B cell (primary cell): ENCODE measurements at regions not wholly inside any gene's neighbourhood (a gene's known extent, or its start where the extent isn't known, plus 50 kb on each side); places are given as distances from the start of the nearest gene placed in this dataset.

ENCODE experiments used
- ATAC-seq: fragments of 200-7000 bp; cut with Tn5 transposase; one replicate; pipeline ENCODE4 v1.10.0; 2021; ENCODE audit warnings: low read depth, mild to moderate bottlenecking, moderate number of reproducible peaks, moderate library complexity
- CTCF ChIA-PET: fragments of 350-600 bp; sonication (Branson Sonifier 250); formaldehyde crosslinking; loops from one replicate; lab custom pipeline; 2021; ENCODE audit warnings: antibody characterized with exemption, inconsistent platforms; lab: Charles Lee
- POLR2A ChIA-PET: fragments of 350-600 bp; sonication (Branson Sonifier 250); formaldehyde crosslinking; loops from one replicate; lab custom pipeline; 2021; ENCODE audit warnings: antibody characterized with exemption; lab: Charles Lee
- DNase-seq: peaks from one replicate; pipeline ENCODE4 v3.0.0; 2013
- H2AFZ ChIP-seq: 2 replicates; pipeline ENCODE4 v1.6.1; 2012; ENCODE audit warnings: mild to moderate bottlenecking, low read depth, low read length; ENCODE audit not compliant: insufficient read depth, poor library complexity, severe bottlenecking
- H3K27ac ChIP-seq, 2 donors: 1 replicate in 1 of 2; 2 replicates in 1 of 2; pipeline ENCODE4 v1.5.1; 2012 to 2013; ENCODE audit warnings: low read length in 2 of 2, mild to moderate bottlenecking in 2 of 2, moderate library complexity in 1 of 2
- H3K27me3 ChIP-seq, 4 experiments: fragments of 200-600 bp in 1 of 4; sonication (generic) in 1 of 4; replicated peaks in 1 of 4; 1 replicate in 2 of 4; 2 replicates in 2 of 4; pipeline versions ENCODE4 v1.6.1 to v1.7.0; 2013 to 2016; ENCODE audit warnings: low read length in 3 of 4, mild to moderate bottlenecking in 2 of 4, mixed read lengths in 1 of 4, moderate library complexity in 1 of 4; ENCODE audit not compliant: insufficient read depth in 4 of 4, control insufficient read depth in 3 of 4; ENCODE audit errors: control extremely low read depth in 1 of 4
- H3K36me3 ChIP-seq, 2 experiments: replicated peaks in 1 of 2; 1 replicate in 1 of 2; 2 replicates in 1 of 2; pipeline versions ENCODE4 v1.6.1 to v1.7.1; 2013; ENCODE audit warnings: low read length in 1 of 2; ENCODE audit not compliant: insufficient read depth in 2 of 2, control insufficient read depth in 1 of 2; ENCODE audit errors: control extremely low read depth in 1 of 2, extremely low read depth in 1 of 2
- H3K4me1 ChIP-seq, 2 donors: fragments of 200-600 bp in 1 of 2; sonication (generic) in 1 of 2; 1 replicate in 1 of 2; 2 replicates in 1 of 2; pipeline versions ENCODE4 v1.5.1 to v1.6.1; 2013 to 2017; ENCODE audit warnings: low read length in 2 of 2; ENCODE audit not compliant: control insufficient read depth in 2 of 2, insufficient read depth in 2 of 2
- H3K4me2 ChIP-seq: replicated peaks from 2 replicates; pipeline ENCODE3; 2012; ENCODE audit warnings: mild to moderate bottlenecking, low read depth, low read length; ENCODE audit not compliant: poor library complexity, severe bottlenecking
- H3K4me3 ChIP-seq, 5 experiments: fragments of 200-600 bp in 1 of 5; sonication (generic) in 1 of 5; 1 replicate in 3 of 5; 2 replicates in 2 of 5; pipeline versions ENCODE4 v1.5.1 to v1.7.0; 2011 to 2016; ENCODE audit warnings: low read length in 4 of 5, mild to moderate bottlenecking in 4 of 5, low read depth in 2 of 5, control low read depth in 1 of 5, moderate library complexity in 1 of 5; ENCODE audit not compliant: insufficient read depth in 1 of 5; ENCODE audit errors: control extremely low read depth in 1 of 5, extremely low read depth in 1 of 5
- H3K79me2 ChIP-seq: fragments of 200-600 bp; sonication (generic); one replicate; pipeline ENCODE4 v1.6.0; 2016; ENCODE audit warnings: low read length; ENCODE audit not compliant: control insufficient read depth, insufficient read depth
- H3K9ac ChIP-seq: fragments of 200-600 bp; sonication (generic); 2 replicates; pipeline ENCODE4 v1.6.1; 2017; ENCODE audit warnings: mild to moderate bottlenecking, low read length, moderate library complexity
- H3K9me3 ChIP-seq, 3 donors: one replicate each; pipeline versions ENCODE4 v1.6.1 to v1.7.1; 2013; ENCODE audit warnings: low read length in 2 of 3; ENCODE audit not compliant: control insufficient read depth in 2 of 3, insufficient read depth in 1 of 3; ENCODE audit errors: control extremely low read depth in 1 of 3
- H4K20me1 ChIP-seq: 2 replicates; pipeline ENCODE4 v1.6.0; 2012; ENCODE audit warnings: mild to moderate bottlenecking, low read length; ENCODE audit not compliant: insufficient read depth, control insufficient read depth, poor library complexity, severe bottlenecking
- H3K27ac Mint-ChIP-seq: one replicate; pipeline ENCODE4 v1.8.0; 2021; ENCODE audit warnings: mixed read lengths
- H3K27me3 Mint-ChIP-seq: one replicate; pipeline ENCODE4 v1.8.0; 2021; ENCODE audit warnings: mixed read lengths
- H3K4me1 Mint-ChIP-seq: one replicate; pipeline ENCODE4 v1.8.0; 2021; ENCODE audit warnings: mixed read lengths
- H3K4me3 Mint-ChIP-seq: one replicate; pipeline ENCODE4 v1.8.0; 2021; ENCODE audit warnings: mixed read lengths
- H3K9me3 Mint-ChIP-seq: one replicate; pipeline ENCODE4 v1.8.0; 2022; ENCODE audit warnings: mixed read lengths; ENCODE audit not compliant: insufficient read depth
- EZH2 ChIP-seq: IDR thresholded peaks from 2 replicates; pipeline ENCODE4 v1.6.1; 2012; ENCODE audit warnings: borderline replicate concordance, low read depth, mild to moderate bottlenecking, moderate library complexity, low read length; ENCODE audit not compliant: insufficient read depth, poor library complexity, severe bottlenecking
- WGBS: methylation state at CpG from one replicate; pipeline ENCODE4 v1.1.5; 2013; ENCODE audit warnings: missing lambda C conversion rate; ENCODE audit not compliant: insufficient coverage; 5-methylcytosine and 5-hydroxymethylcytosine counted together
- intact Hi-C: fragments of 100-400 bp; cut with micrococcal nuclease; formaldehyde crosslinking; loops from one replicate; pipeline ENCODE4 v1.10.0; 2022
- TF ChIP-seq, protein P1 (sequence below): fragments of 200-600 bp; IDR thresholded peaks from one replicate; pipeline ENCODE4 v1.8.0; 2022; ENCODE audit warnings: antibody characterized with exemption, mild to moderate bottlenecking

GRCh38 chr5:158317507-158317906, 458.6 kb upstream of the CLINT1 start:
- H3K4me1 ChIP-seq = no peaks in the 10 kb centered on the region
- WGBS = no CpG with 5 or more reads among the region's 4 CpGs

DNA sequence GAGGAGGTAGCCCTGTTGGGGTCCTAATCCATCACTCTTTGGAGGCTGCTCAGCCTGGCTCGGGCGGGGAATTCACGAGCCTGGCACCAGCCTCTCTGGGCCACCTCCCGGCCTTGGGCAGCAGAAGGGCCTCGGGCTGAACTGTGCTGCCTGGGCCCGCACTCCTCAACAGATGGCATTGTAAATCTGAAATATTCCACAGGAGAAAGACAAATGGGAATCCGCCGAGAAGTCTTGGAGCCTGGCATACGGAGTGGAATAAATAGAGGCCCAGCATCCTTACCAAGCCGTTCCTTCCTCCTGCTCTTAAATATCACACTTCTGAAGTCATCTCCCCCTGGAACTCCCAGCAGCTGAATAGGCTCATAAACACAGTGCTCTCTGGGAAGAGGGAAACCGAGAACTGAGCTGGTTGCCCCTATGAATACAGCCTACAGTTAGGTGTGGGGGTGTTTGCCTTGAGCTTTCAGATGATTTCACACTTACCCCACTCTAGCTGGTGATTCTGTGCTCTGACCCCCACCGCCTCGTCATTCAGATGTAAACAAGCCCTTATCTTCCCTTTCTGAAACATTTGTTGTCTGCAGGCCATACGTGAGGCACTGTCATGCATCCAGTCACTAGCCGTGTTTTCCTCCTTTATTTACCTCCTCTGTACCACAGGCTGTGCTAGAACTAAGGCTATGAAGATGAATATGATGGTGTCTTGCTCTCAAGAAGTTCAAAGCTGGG, 455.0 kb upstream of the CLINT1 start:
- no peaks in the 10 kb centered on the region for H3K4me1 ChIP-seq
- no peaks in the 10 kb centered on the region for H3K36me3 ChIP-seq
- Mint-ChIP-seq H3K9me3 (no peaks in the 10 kb centered on the region), H3K27ac (no peak overlapping the region), H3K27me3 (peaks cover 14% of the 10 kb centered on the region), H3K4me3 (no peak overlapping the region), H3K4me1 (no peaks in the 10 kb centered on the region)
- no peaks in the 10 kb centered on the region for H3K27me3 ChIP-seq
- H3K27ac ChIP-seq = no peak overlapping the region
- H3K4me2 ChIP-seq = no peak overlapping the region
- ChIA-PET POLR2A (no interaction called here), CTCF (no interaction called here)
- no peaks in the 10 kb centered on the region for H3K9me3 ChIP-seq
- intact Hi-C loops = no loop called here
- 94% methylated on average over 11 of the region's 15 CpGs for WGBS
- H4K20me1 ChIP-seq = no peaks in the 10 kb centered on the region
- no peak overlapping the region for H2AFZ ChIP-seq
- no peak overlapping the region for H3K9ac ChIP-seq
- no peak for DNase-seq
- ATAC-seq = no peak
- no peaks in the 10 kb centered on the region for H3K79me2 ChIP-seq
- no peak overlapping the region for H3K4me3 ChIP-seq
- TF ChIP-seq, protein P1, sequence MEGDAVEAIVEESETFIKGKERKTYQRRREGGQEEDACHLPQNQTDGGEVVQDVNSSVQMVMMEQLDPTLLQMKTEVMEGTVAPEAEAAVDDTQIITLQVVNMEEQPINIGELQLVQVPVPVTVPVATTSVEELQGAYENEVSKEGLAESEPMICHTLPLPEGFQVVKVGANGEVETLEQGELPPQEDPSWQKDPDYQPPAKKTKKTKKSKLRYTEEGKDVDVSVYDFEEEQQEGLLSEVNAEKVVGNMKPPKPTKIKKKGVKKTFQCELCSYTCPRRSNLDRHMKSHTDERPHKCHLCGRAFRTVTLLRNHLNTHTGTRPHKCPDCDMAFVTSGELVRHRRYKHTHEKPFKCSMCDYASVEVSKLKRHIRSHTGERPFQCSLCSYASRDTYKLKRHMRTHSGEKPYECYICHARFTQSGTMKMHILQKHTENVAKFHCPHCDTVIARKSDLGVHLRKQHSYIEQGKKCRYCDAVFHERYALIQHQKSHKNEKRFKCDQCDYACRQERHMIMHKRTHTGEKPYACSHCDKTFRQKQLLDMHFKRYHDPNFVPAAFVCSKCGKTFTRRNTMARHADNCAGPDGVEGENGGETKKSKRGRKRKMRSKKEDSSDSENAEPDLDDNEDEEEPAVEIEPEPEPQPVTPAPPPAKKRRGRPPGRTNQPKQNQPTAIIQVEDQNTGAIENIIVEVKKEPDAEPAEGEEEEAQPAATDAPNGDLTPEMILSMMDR = no peak
- TF ChIP-seq EZH2 = no peak

More at GRCh38 chr5:158317507-158317906, 458.6 kb upstream of the CLINT1 start:
- Histone ChIP-seq H3K36me3 (no peaks in the 10 kb centered on the region), H3K79me2 (no peaks in the 10 kb centered on the region), H3K4me2 (no peak overlapping the region), H4K20me1 (no peaks in the 10 kb centered on the region), H3K9me3 (no peaks in the 10 kb centered on the region), H3K27me3 (no peaks in the 10 kb centered on the region), H3K4me3 (no peak overlapping the region), H2AFZ (peak overlapping the region; percentile 18), H3K9ac (no peak overlapping the region), H3K27ac (no peak overlapping the region)
- no peak overlapping the region for H3K27ac Mint-ChIP-seq
- no peaks in the 10 kb centered on the region for H3K9me3 Mint-ChIP-seq
- no peaks in the 10 kb centered on the region for H3K4me1 Mint-ChIP-seq
- CTCF ChIA-PET = no interaction called here
- no peak for ATAC-seq
- intact Hi-C loops = no loop called here
- no peak for TF ChIP-seq EZH2
- TF ChIP-seq, protein P1 = no peak
- no peak for DNase-seq
- H3K27me3 Mint-ChIP-seq = peaks cover 3% of the 10 kb centered on the region
- POLR2A ChIA-PET = no interaction called here
- no peak overlapping the region for H3K4me3 Mint-ChIP-seq
